HCT116 (cell line): ENCODE measurements at regions not wholly inside any gene's neighbourhood (a gene's known extent, or its start where the extent isn't known, plus 50 kb on each side); places are given as distances from the start of the nearest gene placed in this dataset.

ENCODE experiments used
- ATAC-seq: fragments of 200-7000 bp; cut with Tn5 transposase; 2 replicates; pipeline ENCODE4 v1.9.1; 2020; ENCODE audit warnings: mild to moderate bottlenecking, moderate library complexity
- BruUV-seq: library from RNA; stranded (reverse); fragments of 400-500 nt; replicated peaks from 2 replicates; lab custom pipeline; 2021; lab: Mats Ljungman, UMichigan
- CTCF ChIA-PET: fragments of 300-600 bp; sonication (Branson Sonifier 250); formaldehyde crosslinking; loops from one replicate; lab custom pipeline; 2021; ENCODE audit warnings: antibody characterized with exemption; lab: Charles Lee
- POLR2A ChIA-PET: fragments of 300-600, 350-600 bp; sonication (Branson Sonifier 250); formaldehyde crosslinking; loops from one replicate; lab custom pipeline; 2021; ENCODE audit warnings: antibody characterized with exemption; lab: Charles Lee
- RAD21 ChIA-PET, 2 experiments: fragments of 300-600 bp; sonication (Branson Sonifier 250); formaldehyde crosslinking; loops; one replicate each; lab custom pipeline; 2023; ENCODE audit warnings: low total read pairs in 2 of 2; ENCODE audit not compliant: uncharacterized antibody in 2 of 2, unreplicated experiment in 2 of 2, low non-redundant PET in 1 of 2; lab: Charles Lee
- DNase-seq: peaks from one replicate; pipeline ENCODE4 v3.0.0-alpha.2; 2010; ENCODE audit warnings: low read depth, low spot score
- H2AFZ ChIP-seq: fragments of 200-600 bp; shearing (Covaris generic), sonication (generic); 2 replicates; pipeline ENCODE4 v1.6.1; 2017; ENCODE audit warnings: low read depth, mixed run types, mixed read lengths, antibody characterized with exemption, low read length; ENCODE audit not compliant: poor library complexity, severe bottlenecking
- H3K27ac ChIP-seq: 2 replicates; pipeline ENCODE4 v1.5.1; 2012; ENCODE audit warnings: low read depth, low read length
- H3K27me3 ChIP-seq: fragments of 200-600 bp; sonication (generic); 2 replicates; pipeline ENCODE4 v1.6.1; 2016; ENCODE audit warnings: mixed run types, low read length, mixed read lengths; ENCODE audit not compliant: insufficient read depth
- H3K36me3 ChIP-seq, 2 experiments: fragments of 200-500 bp in 1 of 2; fragments of 200-600 bp in 1 of 2; sonication (Bioruptor generic) in 1 of 2; sonication (generic) in 1 of 2; 2 replicates each; pipeline versions ENCODE4 v1.5.1 to v1.6.1; 2014 to 2016; ENCODE audit warnings: low read length in 2 of 2, inconsistent platforms in 1 of 2, mixed read lengths in 1 of 2, mixed run types in 1 of 2; ENCODE audit not compliant: insufficient read depth in 2 of 2, control insufficient read depth in 1 of 2
- H3K4me1 ChIP-seq, 2 experiments: fragments of 200-600 bp in 1 of 2; sonication (generic) in 1 of 2; 2 replicates each; pipeline versions ENCODE4 v1.5.1 to v1.6.1; 2012 to 2017; ENCODE audit warnings: low read length in 2 of 2, inconsistent platforms in 1 of 2, mild to moderate bottlenecking in 1 of 2, mixed read lengths in 1 of 2, mixed run types in 1 of 2, moderate library complexity in 1 of 2; ENCODE audit not compliant: insufficient read depth in 2 of 2, control insufficient read depth in 1 of 2
- H3K4me2 ChIP-seq: fragments of 200-600 bp; sonication (generic); 2 replicates; pipeline ENCODE4 v1.6.1; 2017; ENCODE audit warnings: mixed run types, low read length, mixed read lengths
- H3K4me3 ChIP-seq, 2 experiments: fragments of 200-600 bp in 1 of 2; sonication (generic) in 1 of 2; replicated peaks in 1 of 2; 2 replicates each; pipeline ENCODE4 v1.5.1; 2011 to 2016; ENCODE audit warnings: low read length in 2 of 2, control low read depth in 1 of 2, low read depth in 1 of 2, mild to moderate bottlenecking in 1 of 2, mixed read lengths in 1 of 2, mixed run types in 1 of 2
- H3K79me2 ChIP-seq: fragments of 200-600 bp; sonication (generic); 2 replicates; pipeline ENCODE4 v1.6.1; 2017; ENCODE audit warnings: mild to moderate bottlenecking, mixed run types, low read length, moderate library complexity, mixed read lengths; ENCODE audit not compliant: insufficient read depth
- H3K9ac ChIP-seq: fragments of 200-600 bp; sonication (generic); 2 replicates; pipeline ENCODE4 v1.6.1; 2016; ENCODE audit warnings: low read length, mixed read lengths
- H3K9me2 ChIP-seq: fragments of 200-600 bp; sonication (generic), shearing (Covaris generic); 2 replicates; pipeline ENCODE4 v1.6.1; 2017; ENCODE audit warnings: mixed run types, mild to moderate bottlenecking, moderate library complexity; ENCODE audit not compliant: insufficient read depth
- H3K9me3 ChIP-seq, 2 experiments: fragments of 200-500 bp in 1 of 2; fragments of 200-600 bp in 1 of 2; sonication (Bioruptor generic) in 1 of 2; sonication (generic) in 1 of 2; 2 replicates each; pipeline ENCODE4 v1.6.1; 2014 to 2017; ENCODE audit warnings: low read length in 2 of 2, mixed read lengths in 2 of 2, inconsistent platforms in 1 of 2, low read depth in 1 of 2, mild to moderate bottlenecking in 1 of 2, mixed run types in 1 of 2, moderate library complexity in 1 of 2; ENCODE audit not compliant: control insufficient read depth in 1 of 2, insufficient read depth in 1 of 2
- H4K20me1 ChIP-seq: fragments of 200-600 bp; sonication (generic), shearing (Covaris generic); 2 replicates; pipeline ENCODE4 v1.6.1; 2017; ENCODE audit warnings: mixed run types, mild to moderate bottlenecking, moderate library complexity; ENCODE audit not compliant: insufficient read depth
- ELF1 ChIP-seq: IDR thresholded peaks from 2 replicates; pipeline ENCODE4 v1.6.1; 2012; ENCODE audit warnings: low read depth, borderline replicate concordance
- MAX ChIP-seq: IDR thresholded peaks from 2 replicates; pipeline ENCODE4 v1.6.1; 2012
- REST ChIP-seq: IDR thresholded peaks from 2 replicates; pipeline ENCODE4 v1.6.1; 2012; ENCODE audit warnings: low read depth
- SP1 ChIP-seq: IDR thresholded peaks from 2 replicates; pipeline ENCODE4 v1.6.1; 2012; ENCODE audit warnings: low read depth
- SRF ChIP-seq: IDR thresholded peaks from 2 replicates; pipeline ENCODE4 v1.6.1; 2012; ENCODE audit warnings: low read depth
- TCF7L2 ChIP-seq: IDR thresholded peaks from 2 replicates; pipeline ENCODE4 v1.7.0; 2011; ENCODE audit warnings: borderline replicate concordance, inconsistent platforms; ENCODE audit not compliant: insufficient read depth, insufficient read length; ENCODE audit errors: extremely low read depth
- YY1 ChIP-seq: IDR thresholded peaks from 2 replicates; pipeline ENCODE4 v1.6.1; 2011; ENCODE audit warnings: low read length, low read depth, moderate library complexity, mild to moderate bottlenecking; ENCODE audit not compliant: insufficient replicate concordance; ENCODE audit errors: extremely low read depth
- ZFX ChIP-seq: fragments of 450-650 bp; IDR thresholded peaks from 2 replicates; pipeline ENCODE4 v1.6.1; 2017
- intact Hi-C: fragments of 100-400 bp; cut with micrococcal nuclease; formaldehyde crosslinking; loops from 2 replicates; pipeline ENCODE4 v1.10.0; 2022
- TF ChIP-seq, protein P1 (sequence below), 3 experiments: fragments of 200-600 bp in 1 of 3; sonication (generic) in 1 of 3; IDR thresholded peaks in 2 of 3; conservative IDR thresholded peaks in 1 of 3; 2 replicates each; pipeline ENCODE4 v1.5.1; 2012 to 2017; ENCODE audit warnings: low read depth in 2 of 3, low read length in 2 of 3, antibody characterized with exemption in 1 of 3, borderline replicate concordance in 1 of 3, control low read depth in 1 of 3, mild to moderate bottlenecking in 1 of 3, mixed read lengths in 1 of 3, mixed run types in 1 of 3, moderate library complexity in 1 of 3; ENCODE audit not compliant: insufficient read depth in 1 of 3

DNA sequence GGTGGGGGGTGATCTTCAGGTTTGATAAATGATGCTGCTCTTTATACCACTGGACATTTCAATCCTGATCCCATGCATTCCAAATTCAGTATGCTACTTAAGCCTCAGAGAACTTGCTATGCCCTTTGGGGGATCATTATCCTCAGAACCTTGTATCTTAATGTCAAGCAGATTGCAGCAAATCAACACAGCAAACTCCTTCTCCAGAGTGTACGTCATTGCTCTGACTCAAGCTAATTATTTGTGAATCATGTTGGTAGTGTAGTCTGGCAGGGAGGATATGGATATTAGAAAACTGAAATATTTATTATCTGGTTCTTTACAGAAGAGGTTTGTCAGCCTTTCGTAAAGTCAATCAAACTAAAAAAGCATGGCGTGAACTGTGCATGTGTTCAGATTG is 562.5 kb upstream of the FAM98A start:
- no TSS peak for BruUV-seq

More for the DNA sequence above, 562.5 kb upstream of the FAM98A start:
- H4K20me1 ChIP-seq = no peaks in the 10 kb centered on the region
- H3K79me2 ChIP-seq = no peaks in the 10 kb centered on the region
- H3K4me1 ChIP-seq = no peaks in the 10 kb centered on the region
- ChIA-PET RAD21 (no interaction called here), POLR2A (no interaction called here), CTCF (no interaction called here)
- no peak for ATAC-seq
- no peak overlapping the region for H2AFZ ChIP-seq
- H3K27me3 ChIP-seq = no peaks in the 10 kb centered on the region
- intact Hi-C loops = no loop called here
- no peak overlapping the region for H3K4me2 ChIP-seq
- TF ChIP-seq, protein P1, sequence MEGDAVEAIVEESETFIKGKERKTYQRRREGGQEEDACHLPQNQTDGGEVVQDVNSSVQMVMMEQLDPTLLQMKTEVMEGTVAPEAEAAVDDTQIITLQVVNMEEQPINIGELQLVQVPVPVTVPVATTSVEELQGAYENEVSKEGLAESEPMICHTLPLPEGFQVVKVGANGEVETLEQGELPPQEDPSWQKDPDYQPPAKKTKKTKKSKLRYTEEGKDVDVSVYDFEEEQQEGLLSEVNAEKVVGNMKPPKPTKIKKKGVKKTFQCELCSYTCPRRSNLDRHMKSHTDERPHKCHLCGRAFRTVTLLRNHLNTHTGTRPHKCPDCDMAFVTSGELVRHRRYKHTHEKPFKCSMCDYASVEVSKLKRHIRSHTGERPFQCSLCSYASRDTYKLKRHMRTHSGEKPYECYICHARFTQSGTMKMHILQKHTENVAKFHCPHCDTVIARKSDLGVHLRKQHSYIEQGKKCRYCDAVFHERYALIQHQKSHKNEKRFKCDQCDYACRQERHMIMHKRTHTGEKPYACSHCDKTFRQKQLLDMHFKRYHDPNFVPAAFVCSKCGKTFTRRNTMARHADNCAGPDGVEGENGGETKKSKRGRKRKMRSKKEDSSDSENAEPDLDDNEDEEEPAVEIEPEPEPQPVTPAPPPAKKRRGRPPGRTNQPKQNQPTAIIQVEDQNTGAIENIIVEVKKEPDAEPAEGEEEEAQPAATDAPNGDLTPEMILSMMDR (IDR thresholded peaks at IDR 0.05 in 2 of 3, conservative IDR thresholded peaks at IDR 0.05 in 1 of 3; ENCODE audit: borderline replicate concordance in 1 of 3, insufficient read depth in 1 of 3, low read depth in 2 of 3, low read length in 2 of 3) = no peak
- TF ChIP-seq SRF (no peak), TCF7L2 (no peak), ELF1 (no peak), MAX (no peak), ZFX (no peak), YY1 (no peak), REST (no peak), SP1 (no peak)
- no peak overlapping the region for H3K27ac ChIP-seq
- no peaks in the 10 kb centered on the region for H3K9me2 ChIP-seq
- H3K36me3 ChIP-seq = no peaks in the 10 kb centered on the region
- no peak for DNase-seq
- no peak overlapping the region for H3K9ac ChIP-seq
- no peak overlapping the region for H3K4me3 ChIP-seq
- H3K9me3 ChIP-seq = peaks cover 3 to 5% of the 10 kb centered on the region in 2 experiments; a peak in 2 of 4 replicates
